OCI-LY1 (cell line): ENCODE measurements at regions not wholly inside any gene's neighbourhood (a gene's known extent, or its start where the extent isn't known, plus 50 kb on each side); places are given as distances from the start of the nearest gene placed in this dataset.

Source experiments
- H2AFZ ChIP-seq: fragments of 200-600 bp; sonication (generic), shearing (Covaris generic); 2 replicates; pipeline ENCODE4 v1.6.0; 2014; ENCODE audit warnings: antibody characterized with exemption, mild to moderate bottlenecking, low read length
- H3F3A ChIP-seq: fragments of 200-600 bp; sonication (generic), shearing (Covaris generic); 2 replicates; pipeline ENCODE4 v1.6.0; 2014; ENCODE audit warnings: mild to moderate bottlenecking, antibody characterized with exemption, low read length, moderate library complexity; ENCODE audit not compliant: insufficient read depth
- H3K27ac ChIP-seq: fragments of 200-600 bp; sonication (generic); 2 replicates; pipeline ENCODE4 v1.5.1; 2014; ENCODE audit warnings: low read length, mixed run types, mild to moderate bottlenecking, low read depth; ENCODE audit not compliant: poor library complexity, severe bottlenecking
- H3K27me3 ChIP-seq: fragments of 200-600 bp; sonication (generic); 2 replicates; pipeline ENCODE4 v1.6.0; 2014; ENCODE audit warnings: antibody characterized with exemption, mild to moderate bottlenecking, low read length, moderate library complexity; ENCODE audit not compliant: insufficient read depth
- H3K36me3 ChIP-seq: fragments of 200-600 bp; sonication (generic); 2 replicates; pipeline ENCODE4 v1.6.1; 2014; ENCODE audit warnings: mild to moderate bottlenecking, antibody characterized with exemption, low read length, moderate library complexity, mixed read lengths; ENCODE audit not compliant: insufficient read depth
- H3K4me1 ChIP-seq: fragments of 200-600 bp; sonication (generic); 2 replicates; pipeline ENCODE4 v1.5.1; 2014; ENCODE audit warnings: mild to moderate bottlenecking, low read length, moderate library complexity; ENCODE audit not compliant: insufficient read depth, severe bottlenecking
- H3K4me2 ChIP-seq: fragments of 200-600 bp; sonication (generic), shearing (Covaris generic); 2 replicates; pipeline ENCODE4 v1.6.1; 2014; ENCODE audit warnings: low read length
- H3K4me3 ChIP-seq: fragments of 200-600 bp; sonication (generic); 2 replicates; pipeline ENCODE4 v1.5.1; 2014; ENCODE audit warnings: low read length, low read depth, mild to moderate bottlenecking, mixed read lengths; ENCODE audit not compliant: poor library complexity, severe bottlenecking
- H3K79me2 ChIP-seq: fragments of 200-600 bp; shearing (Covaris generic); 2 replicates; pipeline ENCODE4 v1.6.1; 2016; ENCODE audit warnings: mixed run types, low read length, mixed read lengths; ENCODE audit not compliant: insufficient read depth
- H3K9ac ChIP-seq: fragments of 200-600 bp; sonication (generic), shearing (Covaris generic); 2 replicates; pipeline ENCODE4 v1.6.1; 2014; ENCODE audit warnings: mild to moderate bottlenecking, low read length, mixed read lengths
- H3K9me2 ChIP-seq: fragments of 200-600 bp; sonication (generic), shearing (Covaris generic); 2 replicates; pipeline ENCODE4 v1.6.1; 2014; ENCODE audit warnings: low read depth, mild to moderate bottlenecking, low read length, mixed read lengths
- H3K9me3 ChIP-seq: fragments of 200-600 bp; shearing (Covaris generic); 2 replicates; pipeline ENCODE4 v1.6.1; 2014; ENCODE audit warnings: low read length, mixed read lengths
- H4K20me1 ChIP-seq: fragments of 200-600 bp; sonication (generic), shearing (Covaris generic); 2 replicates; pipeline ENCODE4 v1.6.0; 2016; ENCODE audit warnings: mild to moderate bottlenecking, low read length; ENCODE audit not compliant: insufficient read depth
- CTCF ChIP-seq: fragments of 200-600 bp; sonication (generic), shearing (Covaris generic); IDR thresholded peaks from 2 replicates; pipeline ENCODE4 v1.5.1; 2017; ENCODE audit warnings: mild to moderate bottlenecking, antibody characterized with exemption, low read length, moderate library complexity, mixed read lengths
- EZH2 ChIP-seq: fragments of 200-600 bp; sonication (generic), shearing (Covaris generic); IDR thresholded peaks from 2 replicates; pipeline ENCODE4 v1.8.0; 2017; ENCODE audit warnings: borderline replicate concordance, mixed run types, mild to moderate bottlenecking, antibody characterized with exemption, low read length, moderate library complexity, mixed read lengths

- no peak for TF ChIP-seq CTCF
- TF ChIP-seq EZH2 = no peak
- H2AFZ ChIP-seq = no peak overlapping the region
- H3K4me2 ChIP-seq = no peak overlapping the region
- H3K27ac ChIP-seq = no peak overlapping the region
- H3K36me3 ChIP-seq = no peaks in the 10 kb centered on the region
- no peaks in the 10 kb centered on the region for H3K9me3 ChIP-seq
- H4K20me1 ChIP-seq = no peaks in the 10 kb centered on the region
- H3K79me2 ChIP-seq = no peaks in the 10 kb centered on the region
- no peak overlapping the region for H3K9ac ChIP-seq
- no peaks in the 10 kb centered on the region for H3K27me3 ChIP-seq
- no peaks in the 10 kb centered on the region for H3K9me2 ChIP-seq
- H3F3A ChIP-seq = no peaks in the 10 kb centered on the region
- H3K4me1 ChIP-seq = no peaks in the 10 kb centered on the region
- H3K4me3 ChIP-seq = no peak overlapping the region
Measured at GRCh38 chr3:135337192-135337591, 542.1 kb downstream of the EPHB1 start.

- no peak overlapping the region for H3K9ac ChIP-seq
- H3K27me3 ChIP-seq = no peaks in the 10 kb centered on the region
- H3K9me3 ChIP-seq = no peaks in the 10 kb centered on the region
- H3K9me2 ChIP-seq = no peaks in the 10 kb centered on the region; the same call in 1 of the 2 replicates
- no peak for TF ChIP-seq CTCF
- TF ChIP-seq EZH2 = no peak
- no peaks in the 10 kb centered on the region for H3K36me3 ChIP-seq
- H3K27ac ChIP-seq = no peak overlapping the region
- H3F3A ChIP-seq = no peaks in the 10 kb centered on the region
- no peaks in the 10 kb centered on the region for H3K79me2 ChIP-seq
- H4K20me1 ChIP-seq = no peaks in the 10 kb centered on the region
- H3K4me3 ChIP-seq = no peak overlapping the region
- H3K4me1 ChIP-seq = no peaks in the 10 kb centered on the region
- no peak overlapping the region for H2AFZ ChIP-seq
- no peak overlapping the region for H3K4me2 ChIP-seq
Measured at GRCh38 chr3:135348690-135349089, 553.6 kb downstream of the EPHB1 start.

GRCh38 chr3:135349254-135349948 is 554.3 kb downstream of the EPHB1 start:
- no peak overlapping the region for H3K9ac ChIP-seq
- TF ChIP-seq CTCF (no peak), EZH2 (no peak)
- no peaks in the 10 kb centered on the region for H3K4me1 ChIP-seq

More at GRCh38 chr3:135349254-135349948, 554.3 kb downstream of the EPHB1 start:
- Histone ChIP-seq H4K20me1 (no peaks in the 10 kb centered on the region), H3K27ac (no peak overlapping the region), H3K9me3 (no peaks in the 10 kb centered on the region; the same call in 1 of the 2 replicates), H3K79me2 (no peaks in the 10 kb centered on the region), H3K36me3 (no peaks in the 10 kb centered on the region), H3K4me3 (no peak overlapping the region), H3K9me2 (no peaks in the 10 kb centered on the region; the same call in 1 of the 2 replicates), H3K4me2 (no peak overlapping the region), H3F3A (no peaks in the 10 kb centered on the region), H2AFZ (no peak overlapping the region), H3K27me3 (no peaks in the 10 kb centered on the region)
